OCI-LY3 (cell line): ENCODE measurements at regions not wholly inside any gene's neighbourhood (a gene's known extent, or its start where the extent isn't known, plus 50 kb on each side); places are given as distances from the start of the nearest gene placed in this dataset.

Source experiments
- CTCF ChIP-seq: fragments of 200-600, 300-600 bp; sonication (generic); IDR thresholded peaks from 2 replicates; pipeline ENCODE4 v1.5.1; 2014; ENCODE audit warnings: antibody characterized with exemption, low read length, low read depth
- EZH2phosphoT487 ChIP-seq: fragments of 200-600 bp; shearing (Covaris generic); IDR thresholded peaks from 2 replicates; pipeline ENCODE4 v1.6.1; 2018; ENCODE audit warnings: antibody characterized with exemption, mixed run types, low read depth

GRCh38 chr4:67273666-67274065 lies 271.6 kb downstream of the CENPC start:
- TF ChIP-seq CTCF (no peak), EZH2phosphoT487 (no peak)
